ENCODE measurements at regions not wholly inside any gene's neighbourhood (a gene's known extent, or its start where the extent isn't known, plus 50 kb on each side); places are given as distances from the start of the nearest gene placed in this dataset.
"Not testable (repeated sequence)": the region's sequence is repeated elsewhere in the genome, so short reads cannot be mapped to it uniquely, and the experiment has no call there.

DNA sequence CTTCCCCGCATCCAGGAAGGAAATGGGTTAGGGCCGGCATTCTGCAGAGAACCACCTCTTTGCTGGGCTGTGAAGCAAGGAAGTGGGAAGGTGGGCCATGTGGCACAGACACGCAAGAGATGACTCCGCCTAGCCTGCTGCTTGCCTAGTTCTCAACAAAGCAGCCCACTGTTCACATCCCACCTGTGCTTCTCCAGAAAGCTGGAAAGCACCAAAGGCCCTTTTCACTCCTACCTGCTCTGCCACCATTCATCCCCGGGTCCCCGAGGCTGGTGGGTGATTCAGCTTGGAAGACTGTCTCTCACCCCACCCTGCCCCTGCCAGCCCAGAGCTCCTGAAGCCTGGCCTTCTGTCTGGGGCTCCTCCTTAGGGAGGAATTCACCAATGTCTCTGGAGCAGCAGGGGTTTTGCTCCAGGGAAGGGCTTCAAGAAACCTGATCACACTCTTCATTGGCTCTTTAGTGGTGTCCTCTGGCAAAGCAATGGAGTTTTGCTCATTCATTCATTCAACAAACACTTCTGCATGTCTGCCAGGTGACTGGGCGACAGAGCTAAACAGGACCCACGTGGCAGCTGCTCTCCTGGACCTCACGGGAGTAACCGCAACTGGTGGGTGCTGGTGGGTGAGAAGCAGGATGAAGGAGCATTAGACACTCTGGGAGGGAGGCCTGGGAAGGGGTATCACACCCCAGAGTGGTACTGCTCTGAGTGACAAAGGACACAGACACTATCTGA lies 145.4 kb upstream of the TLE3 start:
- DNase-seq = no peak

DNA sequence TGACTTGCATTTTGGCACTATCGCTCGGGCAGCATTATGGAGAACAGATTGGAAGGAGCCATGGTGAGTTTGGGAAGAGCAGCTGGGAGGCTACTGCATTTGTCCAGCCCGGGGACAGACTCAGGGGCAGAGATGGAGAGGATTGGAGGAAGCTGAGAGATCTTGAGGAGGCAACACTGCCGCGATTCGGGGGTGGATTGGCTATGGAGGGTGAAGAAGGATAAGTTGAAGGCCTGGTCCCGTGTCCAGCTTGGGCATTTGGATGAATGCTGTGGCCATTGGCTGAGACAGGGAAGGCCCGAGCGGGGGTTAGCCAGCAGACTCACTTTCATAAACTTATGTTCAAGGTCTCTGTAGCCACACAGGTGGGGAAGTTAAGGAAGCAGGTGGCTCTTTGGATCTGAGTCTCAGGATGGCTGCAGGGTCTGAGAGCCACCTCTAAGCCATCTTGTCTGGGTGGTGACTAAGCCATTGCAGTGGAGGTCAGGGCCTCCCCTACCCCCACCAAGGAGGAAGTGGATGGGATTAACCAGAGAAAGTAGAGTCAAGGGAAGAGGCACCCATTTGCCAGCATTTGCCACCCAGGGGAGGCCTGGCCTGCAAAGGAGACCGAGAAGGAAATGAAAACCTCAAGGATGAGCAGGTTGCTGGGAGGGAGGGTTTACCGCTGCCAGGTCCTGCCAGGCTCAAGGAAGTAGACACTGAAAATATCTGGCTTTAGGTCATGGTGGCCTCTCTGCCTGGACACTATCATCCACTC lies 144.0 kb upstream of the TLE3 start:
- DNase-seq = no peak

DNA sequence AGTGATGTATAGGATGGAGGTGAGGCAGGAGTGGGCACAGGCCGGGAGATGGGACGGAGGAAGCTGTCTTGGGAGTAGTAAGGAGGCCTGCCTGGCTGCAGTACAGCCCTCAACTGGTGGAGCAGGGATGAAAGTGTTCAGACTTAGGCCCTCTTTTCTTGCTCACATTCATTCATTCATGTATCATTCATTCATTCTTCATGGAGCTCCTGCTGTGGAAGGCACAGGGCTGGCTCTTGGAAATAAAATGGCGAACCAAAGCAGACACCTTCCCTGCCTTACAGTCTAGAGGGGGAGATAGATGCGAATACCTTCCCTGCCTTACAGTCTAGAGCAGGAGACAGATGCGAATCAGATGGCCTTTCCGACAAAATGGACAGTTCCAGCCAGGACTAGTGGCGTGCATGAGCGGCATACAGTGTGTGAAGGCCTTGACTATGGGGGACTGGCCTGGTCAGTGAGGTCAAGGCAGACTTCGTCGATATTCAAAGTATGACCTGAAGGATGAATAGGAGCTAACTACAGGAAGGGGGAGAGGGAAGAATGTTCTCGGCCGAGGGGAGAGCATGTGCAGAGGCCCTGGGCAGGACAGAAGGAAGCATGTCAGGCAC lies 143.2 kb upstream of the TLE3 start:
- no peak for DNase-seq

DNA sequence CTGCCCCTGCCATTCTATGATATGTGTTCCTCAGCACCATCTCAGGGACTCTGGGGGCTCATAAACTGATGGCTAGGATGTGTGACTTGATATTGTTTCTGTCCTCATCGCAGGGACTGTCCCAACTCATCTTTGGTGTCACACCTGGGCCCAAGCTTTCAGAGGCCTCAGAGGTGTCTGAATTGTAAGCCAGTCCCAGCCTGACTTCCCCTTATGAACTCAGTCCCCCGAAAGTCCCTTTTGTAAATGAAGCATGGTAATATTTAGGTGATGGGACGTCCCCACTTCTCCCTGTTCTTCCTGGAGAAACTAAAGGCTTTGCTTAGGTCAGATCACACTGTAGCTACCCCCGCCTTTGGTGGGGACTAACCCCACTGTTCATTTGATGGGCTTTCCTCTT lies 142.4 kb upstream of the TLE3 start:
- no peak for DNase-seq

DNA sequence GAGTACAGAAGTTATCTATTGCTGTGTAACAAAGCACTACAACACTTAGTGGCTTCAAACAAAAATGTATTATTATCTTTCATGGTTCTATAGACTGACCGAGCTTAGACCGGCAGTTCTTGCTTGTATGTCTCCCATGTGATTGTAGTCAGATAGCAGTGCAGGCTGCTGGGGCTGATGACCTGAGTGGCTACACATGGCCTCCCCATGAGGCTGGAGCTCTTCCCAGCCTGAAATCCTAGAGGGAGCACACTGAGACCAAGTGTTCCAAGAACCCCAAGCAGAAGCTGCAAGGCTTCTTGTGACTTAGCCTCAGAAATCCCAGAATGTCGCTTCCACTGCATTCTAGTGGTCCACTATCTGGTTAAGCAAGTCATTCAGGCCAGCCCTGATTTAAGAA lies 141.2 kb upstream of the TLE3 start:
- DNase-seq = no peak

DNA sequence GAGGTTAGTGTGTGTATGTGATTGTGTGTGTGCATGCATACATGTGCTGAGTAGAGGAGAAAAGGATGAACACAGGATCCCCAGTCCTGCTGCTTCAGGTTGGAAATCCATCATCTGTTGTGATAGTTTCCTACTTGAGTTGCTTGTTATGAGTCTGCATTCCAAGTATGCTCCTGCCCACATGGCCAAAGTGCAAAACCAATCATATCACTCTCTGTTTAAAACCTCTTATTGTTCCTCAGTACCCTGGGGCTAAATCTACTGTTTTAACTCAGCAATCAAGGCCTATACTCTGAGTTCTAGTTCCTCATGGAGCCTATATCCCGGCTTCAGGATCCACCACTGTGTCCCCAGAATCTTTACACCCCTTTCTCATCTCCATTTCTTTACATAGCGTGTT lies 139.9 kb upstream of the TLE3 start:
- DNase-seq = no peak

DNA sequence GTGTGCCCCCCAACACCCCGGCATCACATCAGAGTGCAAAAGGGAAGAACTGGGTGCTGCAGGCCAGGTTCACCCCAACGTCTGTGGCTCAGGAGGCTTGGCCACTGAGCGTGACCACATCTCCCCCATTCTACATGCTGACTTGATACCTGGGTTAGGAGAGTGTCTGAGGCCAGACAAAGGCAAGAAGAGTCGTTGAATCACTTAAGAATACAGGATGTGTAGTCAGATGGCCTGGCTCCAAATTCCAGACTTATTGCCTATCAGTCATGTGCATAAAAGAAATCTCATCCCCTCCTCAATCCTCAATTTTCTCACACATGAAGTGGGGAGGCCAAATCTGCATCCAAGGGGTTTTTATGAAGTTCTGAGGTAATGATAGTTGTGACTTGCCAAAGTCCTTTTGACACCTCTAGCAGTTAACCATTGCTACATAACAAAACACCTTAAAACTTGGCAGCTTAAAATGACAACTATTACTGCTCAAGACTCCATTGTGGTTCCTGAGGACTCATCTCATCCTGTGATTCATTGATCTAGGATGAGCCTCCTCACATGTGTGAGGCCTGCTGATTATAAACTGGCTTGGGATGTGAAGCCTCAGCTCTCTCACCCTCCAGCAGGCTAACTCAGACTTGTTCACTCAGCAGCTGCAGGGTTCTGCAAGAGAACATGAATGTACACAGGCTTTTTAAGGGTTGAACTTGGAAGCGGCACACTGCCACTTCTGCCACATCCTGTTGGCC lies 138.8 kb upstream of the TLE3 start:
- no peak for DNase-seq

DNA sequence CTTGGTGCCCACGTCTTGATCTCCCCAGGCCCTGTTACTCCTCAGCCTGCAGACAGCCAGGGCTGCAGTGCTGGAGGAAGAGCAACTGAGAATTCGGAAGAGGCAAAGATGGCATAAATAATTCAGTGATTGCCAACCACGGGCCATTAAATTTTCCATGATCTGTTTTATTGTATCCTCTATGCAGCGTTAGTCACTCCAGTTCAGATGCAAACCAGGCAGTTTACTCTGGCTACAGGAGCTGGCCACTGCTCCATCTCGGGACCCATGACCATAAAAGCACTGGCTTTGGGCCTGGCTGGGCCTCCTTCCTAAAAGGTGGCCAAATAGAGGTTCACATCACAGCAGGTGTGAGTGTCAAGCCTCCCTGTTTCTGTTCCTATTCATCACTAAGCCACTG lies 137.6 kb upstream of the TLE3 start:
- no peak for DNase-seq

DNA sequence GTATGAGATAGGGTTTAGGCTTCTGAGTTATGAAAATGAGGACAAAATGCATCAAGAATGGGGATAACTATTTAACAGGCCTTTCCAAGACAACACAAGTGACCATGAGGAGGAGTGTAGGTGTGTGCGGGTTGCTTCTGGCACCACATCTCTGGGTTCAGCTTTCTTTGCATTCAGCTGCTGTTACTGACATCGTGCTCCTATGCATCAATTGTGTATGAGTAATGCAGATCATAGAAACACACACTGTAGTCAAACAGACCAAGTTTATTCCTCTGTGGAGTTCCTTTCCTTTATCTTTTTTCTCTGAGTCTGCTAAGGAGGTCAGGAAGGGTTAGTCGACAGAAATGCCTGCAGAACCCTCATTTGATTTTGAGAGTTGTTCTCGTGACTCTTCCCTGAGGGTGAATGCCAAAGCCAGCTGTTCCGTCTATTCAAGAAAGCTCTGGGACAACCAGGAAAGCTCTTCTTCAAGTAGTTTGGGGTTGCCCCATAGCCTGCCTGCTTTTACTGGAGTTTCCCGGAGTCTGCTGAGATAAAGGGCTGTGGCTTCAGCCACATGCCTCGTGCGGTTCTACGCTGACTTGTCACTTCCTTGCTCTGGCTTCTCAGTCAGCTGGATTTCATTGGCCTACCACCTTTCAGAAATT lies 136.7 kb upstream of the TLE3 start:
- DNase-seq = no peak

DNA sequence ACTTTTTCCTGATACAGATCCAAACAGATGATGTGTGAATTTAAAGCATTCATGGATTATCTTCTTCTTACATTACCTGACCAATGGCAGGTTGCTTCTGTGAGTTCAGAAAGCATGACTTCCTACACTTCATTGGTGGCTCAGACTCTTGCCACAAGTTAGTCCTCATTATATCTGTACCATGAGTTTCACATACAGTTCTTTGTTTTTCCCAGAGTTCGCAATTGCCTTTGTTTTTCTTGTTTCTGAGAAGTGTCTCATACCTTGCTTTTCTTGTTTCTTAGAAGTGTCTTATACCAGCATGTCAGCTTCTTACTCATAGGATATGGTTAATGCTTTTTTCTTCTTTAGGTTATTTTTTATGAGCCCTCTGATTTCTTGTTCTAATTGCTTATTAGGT lies 133.8 kb upstream of the TLE3 start:
- no peak for DNase-seq

DNA sequence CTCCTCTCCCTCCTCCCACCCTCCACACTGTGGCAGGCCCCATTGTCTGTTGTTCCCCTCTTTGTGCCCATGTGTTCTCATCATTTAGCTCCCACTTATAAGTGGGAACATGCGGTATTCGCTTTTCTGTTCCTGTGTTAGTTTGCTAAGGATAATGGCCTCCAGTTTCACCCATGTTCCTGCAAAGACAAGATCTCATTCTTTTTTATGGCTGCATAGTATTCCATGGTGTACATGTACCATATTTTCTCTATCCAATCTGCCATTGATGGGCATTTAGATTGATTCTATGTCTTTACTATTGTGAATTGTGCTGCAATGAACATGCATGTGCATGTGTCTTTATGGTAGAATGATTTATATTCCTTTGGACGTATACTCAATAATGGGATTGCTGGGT lies 130.2 kb upstream of the TLE3 start:
- DNase-seq = not testable (repeated sequence)

DNA sequence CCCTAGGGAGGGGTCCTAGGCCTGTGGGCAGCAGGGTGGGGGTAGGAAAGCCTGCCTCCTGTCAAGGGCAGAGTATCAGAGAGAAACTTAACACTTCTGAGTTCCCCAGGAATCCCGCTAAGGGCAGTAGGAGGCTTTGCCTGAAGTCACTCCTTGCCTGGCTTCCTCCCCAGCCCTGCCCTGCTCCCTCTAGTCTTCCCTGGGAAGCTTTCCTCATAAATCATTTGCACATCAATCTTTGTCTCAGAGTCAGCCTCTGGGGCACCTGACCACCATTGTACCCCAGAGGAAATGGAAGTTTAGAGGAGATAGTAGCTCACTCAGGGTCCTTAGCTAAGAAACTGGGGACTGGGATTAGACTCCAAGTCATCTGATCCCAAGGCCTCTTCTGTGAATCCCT lies 129.4 kb upstream of the TLE3 start:
- DNase-seq = no peak

DNA sequence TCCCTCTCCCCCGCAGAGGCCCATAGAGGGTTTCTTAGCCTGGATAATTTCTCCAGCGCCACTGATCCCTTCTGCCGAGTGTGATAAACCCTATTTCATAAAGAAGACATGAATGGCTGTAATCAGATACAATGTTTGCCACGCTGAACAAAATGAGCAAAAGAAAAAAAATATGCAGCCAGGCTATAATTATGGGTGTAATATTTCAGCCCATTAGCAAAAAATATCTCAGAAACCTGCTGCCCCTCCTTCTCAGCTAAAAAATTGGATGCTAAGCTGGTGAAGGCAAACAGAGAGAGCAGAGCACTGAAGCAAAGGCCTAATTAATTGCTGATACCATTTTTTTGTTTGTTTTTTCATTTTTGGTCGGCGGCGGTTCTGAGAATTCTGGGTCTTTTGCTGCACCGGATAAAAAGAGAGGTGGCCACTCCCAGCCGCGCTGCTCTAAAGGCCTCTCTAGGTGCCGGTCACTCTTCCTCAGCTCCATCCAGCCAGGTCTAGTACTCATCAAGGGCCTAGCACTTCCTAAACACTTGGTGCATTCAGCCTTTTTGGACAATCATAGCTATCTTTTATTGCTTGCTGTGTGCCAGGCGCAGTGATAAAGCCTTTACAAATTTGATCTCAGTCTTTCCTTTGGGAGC lies 128.7 kb upstream of the TLE3 start:
- no peak for DNase-seq

DNA sequence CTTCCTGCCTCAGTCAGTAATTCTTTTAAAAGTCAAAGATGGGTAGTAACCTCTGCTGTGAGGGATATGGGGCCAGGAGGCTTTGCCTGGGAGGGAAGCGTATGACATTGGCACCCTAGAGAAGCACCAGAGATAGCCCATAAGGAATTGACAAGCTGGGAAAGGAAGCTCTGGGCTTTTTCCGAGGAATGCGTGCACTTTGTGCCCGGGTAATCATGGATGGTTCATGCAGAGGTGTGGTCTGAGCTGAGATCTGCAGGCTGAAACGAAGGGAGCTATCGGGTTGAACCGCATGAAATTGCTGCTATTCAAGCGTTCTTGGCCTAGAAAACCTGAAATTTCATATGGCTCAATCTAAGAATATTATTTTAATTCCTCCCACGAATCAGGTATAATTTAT lies 127.7 kb upstream of the TLE3 start:
- DNase-seq = no peak

DNA sequence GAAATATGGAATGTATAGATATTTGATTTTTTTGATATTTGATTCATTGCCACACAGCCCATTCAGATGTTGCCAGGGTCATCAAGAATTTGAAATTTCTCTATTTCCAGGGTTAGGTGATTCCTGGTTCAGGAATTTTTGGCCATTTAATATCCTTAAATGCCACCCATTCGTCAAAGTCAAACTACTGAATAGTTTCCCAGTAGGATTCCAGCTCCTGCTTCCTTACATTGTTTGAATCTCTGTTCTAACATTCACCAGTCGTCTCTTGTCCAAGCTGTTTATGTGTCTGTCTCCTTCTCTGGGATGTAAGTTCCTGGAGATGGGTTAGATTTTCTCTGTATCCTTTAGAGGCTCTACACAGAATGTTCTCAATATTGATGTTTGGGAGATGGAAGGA lies 124.9 kb upstream of the TLE3 start:
- no peak for DNase-seq

DNA sequence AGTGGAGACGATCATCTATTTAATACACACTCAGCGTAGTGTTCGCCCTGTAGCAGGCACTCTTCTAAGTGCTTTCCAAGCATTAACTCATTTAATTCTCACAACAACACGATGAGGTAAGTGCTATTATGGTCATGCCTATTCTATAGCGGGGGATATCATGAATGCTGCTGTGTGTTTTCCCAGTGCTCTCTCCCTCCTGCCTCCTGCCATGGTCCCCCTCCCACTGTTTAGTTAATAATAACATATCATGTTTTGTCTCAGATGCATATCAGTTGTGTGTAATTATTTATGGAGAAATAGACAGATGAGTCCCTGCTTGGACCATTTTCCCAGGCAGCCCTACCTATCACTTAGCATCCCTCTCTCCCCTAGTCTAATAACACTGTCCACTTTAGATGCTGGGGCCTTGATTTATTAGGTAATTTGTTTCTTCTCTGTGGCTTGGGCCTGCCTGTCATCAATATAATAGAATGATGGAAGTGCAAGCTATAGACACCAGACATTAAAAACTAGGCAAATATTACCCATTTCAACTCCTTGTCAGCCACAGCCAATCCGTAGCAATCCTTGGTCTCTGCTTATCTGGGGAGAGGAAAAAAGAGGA lies 122.9 kb upstream of the TLE3 start:
- no peak for DNase-seq

DNA sequence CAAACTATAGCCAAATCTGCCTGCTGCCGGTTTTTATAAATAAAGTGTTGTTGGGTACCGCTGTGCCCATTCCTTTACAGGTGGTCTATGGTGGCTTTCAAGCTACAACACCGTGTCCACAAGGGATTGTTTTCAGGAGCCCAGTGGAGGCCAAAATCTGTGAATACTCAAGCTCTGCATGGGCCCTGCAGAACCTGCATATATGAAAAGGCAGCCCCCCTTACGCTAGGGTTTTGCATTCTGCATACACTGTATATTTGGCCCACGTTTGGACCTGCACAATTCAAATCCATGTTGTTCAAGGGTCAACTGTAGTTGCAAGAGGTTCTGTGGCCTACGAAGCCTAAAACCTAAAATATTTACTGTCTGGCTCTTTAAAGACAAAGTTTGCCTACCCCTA lies 122.2 kb upstream of the TLE3 start:
- no peak for DNase-seq

DNA sequence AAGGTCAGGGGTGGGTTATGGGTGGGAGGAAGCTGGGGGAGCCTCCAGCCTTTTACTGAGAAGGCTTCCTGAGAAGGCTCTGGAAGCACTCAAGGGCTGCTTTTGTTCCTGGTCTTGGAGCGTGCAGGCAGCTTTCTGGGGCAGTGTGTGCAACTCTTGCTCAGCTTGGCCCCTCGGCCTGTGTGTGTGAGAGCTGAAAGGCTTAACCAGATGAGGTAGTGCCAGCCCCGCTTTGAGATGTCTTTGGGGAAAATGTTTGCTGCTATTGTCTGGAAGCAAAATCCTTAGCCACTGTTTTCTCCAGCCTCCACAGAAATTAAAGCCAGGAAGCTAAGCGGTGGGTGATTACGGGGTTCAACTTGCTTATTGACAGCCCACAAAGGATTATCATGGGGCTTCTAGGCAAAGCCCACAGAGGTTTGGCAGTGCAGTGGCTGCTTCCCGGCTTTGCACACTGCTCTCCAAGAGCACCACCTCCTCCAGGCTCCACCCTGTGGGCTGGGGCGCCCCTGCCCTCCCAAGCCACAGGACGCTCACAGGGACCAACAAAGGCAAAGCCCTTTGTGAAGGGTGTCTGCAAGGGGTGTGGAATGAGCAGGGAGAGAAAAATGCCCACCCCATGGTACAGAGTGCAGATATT lies 121.7 kb upstream of the TLE3 start:
- DNase-seq = no peak

DNA sequence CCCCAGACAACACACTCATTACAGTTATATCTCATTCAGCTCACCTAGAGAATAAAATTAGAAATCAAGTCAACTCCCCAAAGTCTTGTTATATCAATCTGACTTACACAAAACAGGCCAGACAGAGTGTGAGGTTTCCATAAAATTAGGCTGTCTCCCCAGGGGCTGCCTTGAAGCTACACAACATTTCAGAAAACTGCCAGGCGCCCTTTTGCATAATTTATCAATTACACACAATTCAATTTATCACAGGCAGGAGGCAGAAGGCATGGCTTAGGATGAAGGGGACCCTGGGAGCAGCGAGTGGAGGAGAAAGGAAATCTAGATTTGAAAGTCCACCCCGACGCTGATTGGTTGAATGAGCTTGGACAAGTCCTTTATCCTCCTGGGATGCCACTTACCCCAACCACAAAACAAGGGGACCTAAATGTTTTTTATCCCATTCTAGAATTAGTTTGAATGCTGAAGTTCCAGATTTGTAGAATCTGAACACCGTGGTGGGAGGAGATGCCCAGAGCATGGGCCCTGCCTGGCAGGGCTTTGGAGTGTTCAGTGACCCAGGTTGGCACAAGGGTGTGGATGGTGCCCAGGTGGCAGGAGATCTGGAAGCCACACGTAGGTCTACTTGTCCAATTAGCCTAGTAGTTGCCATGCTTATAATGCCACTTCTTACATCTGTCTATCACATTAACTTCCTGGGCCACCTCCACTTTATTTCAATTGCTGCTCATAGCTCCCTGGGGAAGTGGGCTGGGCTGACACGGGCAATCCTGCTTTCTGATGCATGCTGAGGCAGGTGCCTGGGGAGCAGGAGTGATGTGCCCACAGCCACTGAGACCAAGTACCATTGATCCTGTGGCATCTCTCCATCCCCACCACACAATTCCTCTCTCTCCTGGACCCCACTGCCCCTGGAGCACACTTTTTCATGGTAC lies 119.8 kb upstream of the TLE3 start:
- no peak for DNase-seq

DNA sequence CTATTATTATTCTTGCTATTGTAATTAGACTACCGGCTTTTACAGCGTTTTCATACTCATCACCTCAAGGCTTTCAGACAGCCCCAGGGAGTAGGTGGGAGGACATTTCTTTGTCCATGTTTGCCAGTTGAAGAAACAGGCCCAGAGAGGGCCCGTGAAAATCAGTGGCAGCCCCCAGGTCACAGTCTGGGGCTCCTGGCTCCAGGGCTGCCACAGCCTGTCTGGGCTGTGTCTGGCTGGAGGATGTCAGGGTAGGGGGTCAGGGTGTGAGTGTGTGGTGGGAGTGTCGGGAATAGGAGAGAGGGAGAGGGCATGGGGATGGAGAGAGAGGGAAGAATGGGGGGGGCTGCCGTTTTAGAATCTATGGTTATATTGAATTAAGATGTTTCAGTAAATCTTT lies 118.2 kb upstream of the TLE3 start:
- no peak for DNase-seq

Data from right forelimb (tissue), 1 donor.